Inflammatory macrophage treated with lipopolysaccharide for 1 hour (primary cell): ENCODE measurements at regions not wholly inside any gene's neighbourhood (a gene's known extent, or its start where the extent isn't known, plus 50 kb on each side); places are given as distances from the start of the nearest gene placed in this dataset.

ENCODE experiments used
- DNase-seq, 2 donors: peaks; one replicate each; pipeline ENCODE4 v3.0.0-alpha.2; 2020 to 2022

GRCh38 chr5:29790281-29790680 lies 1403.2 kb upstream of the CDH6 start:
- DNase-seq, result no peak

- DNase-seq, result no peak
Measured at GRCh38 chr5:29780401-29780800, 1413.1 kb upstream of the CDH6 start.

DNA sequence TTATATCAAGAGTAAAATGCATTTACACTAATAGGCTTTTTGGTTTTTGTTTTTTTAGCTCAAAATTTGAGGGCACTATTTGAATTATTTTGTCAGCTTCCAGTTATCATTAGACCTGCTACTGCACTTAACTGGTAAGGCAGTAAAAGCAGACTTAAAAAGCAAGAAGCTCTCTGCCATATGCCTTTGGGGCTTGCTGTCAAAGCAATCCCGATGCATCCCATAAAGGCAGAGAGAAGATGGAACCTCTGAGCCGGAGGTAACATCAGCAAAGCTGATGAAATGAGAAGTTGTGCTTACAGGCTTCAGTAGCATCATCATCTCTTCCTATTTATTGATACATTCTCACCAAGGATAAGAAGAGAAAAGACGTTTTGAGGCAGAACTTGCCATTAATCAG lies 1414.3 kb upstream of the CDH6 start:
- DNase-seq, result no peak

GRCh38 chr5:29777373-29777772 lies 1416.1 kb upstream of the CDH6 start:
- no peak for DNase-seq

- no peak for DNase-seq
Measured at GRCh38 chr5:29770936-29771335, 1422.5 kb upstream of the CDH6 start.

- no peak for DNase-seq
Measured at GRCh38 chr5:29769474-29769873, 1424.0 kb upstream of the CDH6 start.

DNA sequence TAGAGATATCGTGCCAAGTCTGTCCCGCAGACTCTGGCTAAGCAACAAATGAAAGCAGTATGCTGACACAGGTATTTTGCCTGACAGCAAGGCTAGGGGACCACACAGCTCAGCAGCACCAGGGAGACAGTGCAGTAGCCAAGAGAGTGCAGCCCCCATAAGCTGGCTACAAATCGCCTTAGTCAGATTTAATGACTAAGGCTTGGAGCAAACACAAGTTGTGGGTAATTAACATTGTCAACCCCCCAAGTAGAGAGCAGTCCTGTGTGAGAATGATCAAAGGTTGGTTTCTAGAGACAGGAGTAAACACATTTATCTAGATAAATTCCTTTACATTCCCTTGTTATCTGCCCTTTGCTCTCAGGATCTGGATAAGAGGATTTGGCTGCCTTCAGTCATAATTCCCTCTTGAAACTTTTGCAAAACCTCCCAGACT lies 1434.5 kb upstream of the CDH6 start:
- DNase-seq, result no peak

- DNase-seq, result no peak
Measured at GRCh38 chr5:29750453-29750852, 1443.0 kb upstream of the CDH6 start.

DNA sequence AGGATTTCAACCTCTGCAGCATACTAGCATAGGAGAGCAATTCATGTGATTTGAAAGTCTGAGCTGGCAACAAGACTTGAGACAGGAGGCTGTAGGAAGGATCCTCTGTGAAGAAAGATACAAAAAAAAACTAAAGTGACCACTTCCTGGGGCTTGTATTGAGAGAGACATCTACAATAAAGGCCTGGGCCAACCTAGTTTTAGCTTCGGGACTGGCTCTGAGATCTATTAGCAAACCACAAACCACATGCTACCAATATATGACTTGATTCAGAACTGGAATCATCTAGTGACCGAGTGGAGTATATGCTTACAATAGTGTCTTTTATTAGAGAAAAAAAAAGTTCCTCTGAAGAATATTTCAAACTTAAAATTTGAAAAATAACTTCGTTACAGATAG lies 1448.9 kb upstream of the CDH6 start:
- no peak for DNase-seq

DNA sequence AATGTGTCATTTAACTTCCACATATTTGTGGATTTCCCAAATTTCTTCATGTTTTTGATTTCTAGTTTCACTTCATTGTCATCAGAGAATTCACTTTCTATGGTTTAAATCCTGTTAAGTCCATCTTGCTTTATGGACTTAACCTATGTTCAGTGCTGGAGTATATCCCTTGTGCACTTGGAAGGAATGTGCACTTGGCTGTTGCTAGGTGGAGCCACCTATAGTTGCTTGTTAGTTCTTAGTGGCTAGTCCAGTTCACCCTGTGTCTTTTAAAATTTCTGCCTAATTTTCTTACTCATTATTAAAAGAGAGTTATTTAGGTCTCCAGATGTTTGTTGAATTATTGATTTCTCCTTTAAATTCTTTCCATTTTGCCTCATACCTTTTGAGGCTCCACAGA lies 1472.5 kb upstream of the CDH6 start:
- no peak for DNase-seq

- no peak for DNase-seq
Measured at GRCh38 chr5:29719171-29719570, 1474.3 kb upstream of the CDH6 start.

DNA sequence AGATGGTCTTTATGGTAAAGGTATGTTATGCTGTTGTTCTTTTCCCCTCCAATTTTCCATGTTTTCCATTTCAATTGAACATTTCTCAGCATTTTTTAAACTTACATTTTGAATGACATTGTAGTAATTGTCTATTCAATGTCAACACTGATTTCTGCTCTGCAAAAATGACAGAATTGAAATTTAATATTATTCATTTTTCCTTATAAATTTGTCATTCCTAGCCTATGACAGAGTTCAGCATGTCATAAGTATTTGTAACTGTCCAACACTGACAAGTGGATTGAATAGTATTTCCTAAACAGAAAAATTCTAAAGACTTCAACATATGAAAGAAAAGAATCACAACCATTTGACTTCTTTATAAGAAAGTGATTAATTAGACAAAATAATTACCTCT lies 1478.3 kb upstream of the CDH6 start:
- DNase-seq, result no peak

DNA sequence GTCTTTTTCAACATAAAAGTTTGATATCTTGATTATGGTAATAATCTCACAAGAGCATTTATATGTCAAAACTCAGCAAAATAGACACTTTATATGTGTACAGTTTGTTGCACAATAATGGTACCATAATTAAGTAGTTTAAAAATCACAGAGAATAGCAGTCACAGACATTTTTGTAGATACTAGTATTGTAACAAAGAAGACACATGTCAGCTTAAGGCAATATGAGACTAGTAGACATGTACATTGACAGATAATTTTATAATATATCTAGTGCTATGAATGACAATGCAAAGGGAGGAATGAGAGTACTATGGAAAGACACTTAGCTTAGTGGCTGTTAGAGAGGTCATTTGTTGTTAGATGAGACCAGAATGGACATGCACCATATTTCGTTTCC lies 1490.6 kb upstream of the CDH6 start:
- no peak for DNase-seq

DNA sequence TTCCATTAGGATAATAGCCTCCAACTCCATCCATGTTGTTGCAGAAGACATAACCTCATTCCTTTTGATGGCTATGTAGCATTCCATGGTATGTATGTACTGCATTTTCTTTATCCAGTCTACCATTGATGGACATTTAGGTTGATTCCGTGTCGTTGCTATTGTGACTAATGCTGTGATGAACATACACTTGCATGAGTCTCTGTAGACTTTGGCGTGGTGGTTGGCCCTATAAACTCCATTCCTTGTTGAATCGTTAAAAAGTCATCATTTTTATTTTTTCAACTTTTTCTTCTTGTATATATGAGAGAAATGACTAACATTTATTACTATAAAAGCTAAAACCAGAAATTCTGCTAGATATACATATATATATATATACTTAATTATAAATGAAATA lies 1491.9 kb upstream of the CDH6 start:
- no peak for DNase-seq

- DNase-seq, result no peak
Measured at GRCh38 chr5:29697785-29698414, 1495.6 kb upstream of the CDH6 start.

GRCh38 chr5:29697278-29697677 lies 1496.2 kb upstream of the CDH6 start:
- DNase-seq, result no peak

- DNase-seq, result no peak
Measured at GRCh38 chr5:29672678-29673077, 1520.8 kb upstream of the CDH6 start.

- DNase-seq, result no peak
Measured at GRCh38 chr5:29662876-29663275, 1530.6 kb upstream of the CDH6 start.

DNA sequence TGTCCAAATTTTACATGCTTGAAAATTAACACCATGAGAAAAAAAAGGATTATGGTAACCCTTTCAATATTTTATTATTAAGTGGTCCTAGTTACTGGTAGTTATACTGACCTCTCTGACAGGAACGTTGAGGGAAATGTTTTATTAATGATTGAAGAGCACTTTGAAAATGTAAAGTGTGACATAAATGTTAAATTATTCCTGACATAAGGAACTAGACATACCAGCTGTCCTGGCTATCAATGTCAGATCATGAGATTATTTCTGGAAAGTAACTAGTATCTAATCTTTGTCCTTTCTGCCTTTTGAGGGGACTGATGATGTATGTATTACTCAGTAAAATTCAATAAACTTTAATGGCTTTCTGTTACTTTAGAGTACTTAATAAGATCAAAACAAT lies 1538.5 kb upstream of the CDH6 start:
- DNase-seq, result no peak

- DNase-seq, result no peak
Measured at GRCh38 chr5:29649321-29649720, 1544.2 kb upstream of the CDH6 start.

- DNase-seq, result no peak
Measured at GRCh38 chr5:29642601-29643000, 1550.9 kb upstream of the CDH6 start.

DNA sequence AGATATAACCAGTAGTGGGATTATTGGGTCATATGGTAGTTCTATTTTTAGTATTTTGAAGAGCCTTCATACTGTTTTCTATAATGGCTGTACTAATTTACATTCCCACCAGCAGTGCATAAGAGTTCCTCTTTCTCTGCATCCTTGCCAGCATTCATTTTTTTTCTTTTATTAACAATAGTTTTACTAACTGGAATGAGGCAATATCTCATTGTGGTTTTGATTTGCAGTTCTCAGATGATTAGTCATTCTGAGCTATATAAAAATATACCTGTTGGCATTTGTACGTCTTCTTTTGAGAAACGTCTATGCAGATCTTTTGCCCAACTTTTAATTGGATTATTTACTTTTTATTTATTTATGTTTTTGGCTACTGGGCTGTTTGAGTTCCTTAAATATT lies 1579.3 kb upstream of the CDH6 start:
- DNase-seq, result no peak

GRCh38 chr5:29588236-29588635 lies 1605.2 kb upstream of the CDH6 start:
- DNase-seq, result no peak

DNA sequence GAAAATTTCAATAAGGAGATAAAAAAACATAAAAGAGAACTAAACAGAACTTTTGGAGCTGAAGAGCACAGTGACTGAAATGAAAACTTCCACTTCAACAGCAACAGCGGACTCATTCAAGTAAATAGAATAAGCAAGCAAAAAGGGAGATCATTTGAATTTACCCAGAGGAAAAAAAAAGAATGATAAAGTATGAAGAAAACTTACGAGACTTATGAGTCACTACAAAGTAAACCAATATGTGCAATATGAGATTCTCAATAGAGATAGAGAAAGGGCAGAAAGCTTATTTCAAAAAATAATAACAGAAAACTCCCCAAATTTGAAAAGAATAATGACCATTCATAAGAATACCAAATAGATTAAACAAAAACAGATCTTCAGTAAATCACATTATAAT lies 1605.7 kb upstream of the CDH6 start:
- DNase-seq, result no peak

DNA sequence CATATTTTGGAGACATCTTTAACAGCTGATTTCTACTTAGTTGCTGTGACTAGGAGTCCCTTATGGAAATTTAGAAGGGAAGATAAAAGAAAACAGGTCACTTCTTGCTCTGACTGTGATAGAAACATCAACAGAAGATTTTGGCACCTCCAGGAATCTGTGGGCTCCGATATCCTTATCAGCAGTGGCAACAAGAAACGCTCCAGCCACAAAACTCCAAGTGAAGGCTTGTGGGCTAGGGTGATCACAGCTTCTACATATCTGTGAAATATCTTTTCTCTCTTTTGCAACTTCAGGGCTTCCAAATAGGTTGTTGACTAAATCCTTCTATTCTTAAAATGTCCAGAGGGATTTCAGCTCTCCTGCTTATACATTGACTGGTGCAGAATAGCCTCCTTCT lies 1625.5 kb upstream of the CDH6 start:
- no peak for DNase-seq

- DNase-seq, result no peak
Measured at GRCh38 chr5:29561564-29561963, 1631.9 kb upstream of the CDH6 start.
